Activated CD8-positive, alpha-beta memory T cell treated with anti-CD3 and anti-CD28 coated beads, Interleukin-2, amount 10 ng/mL, durations not matched to agents 7 days and 5 days (primary cell): ENCODE measurements at regions not wholly inside any gene's neighbourhood (a gene's known extent, or its start where the extent isn't known, plus 50 kb on each side); places are given as distances from the start of the nearest gene placed in this dataset.

Experiments
- ATAC-seq: fragments of 150-1000 bp; cut with Tn5 transposase; one replicate; pipeline ENCODE4 v1.10.0; 2021; ENCODE audit warnings: moderate library complexity
- CTCF ChIA-PET: fragments of 350-600 bp; sonication (Branson Sonifier 250); formaldehyde crosslinking; loops from one replicate; lab custom pipeline; 2021; ENCODE audit warnings: antibody characterized with exemption; lab: Charles Lee
- DNase-seq: peaks from one replicate; pipeline ENCODE4 v3.0.0-alpha.2; 2020
- H3K27ac Mint-ChIP-seq: one replicate; pipeline ENCODE4 v1.8.0; 2021; ENCODE audit warnings: mild to moderate bottlenecking, mixed read lengths
- H3K27me3 Mint-ChIP-seq: one replicate; pipeline ENCODE4 v1.8.0; 2021; ENCODE audit warnings: mixed read lengths
- H3K36me3 Mint-ChIP-seq: one replicate; pipeline ENCODE4 v1.8.0; 2021; ENCODE audit warnings: mild to moderate bottlenecking, mixed read lengths
- H3K4me1 Mint-ChIP-seq: one replicate; pipeline ENCODE4 v1.8.0; 2021; ENCODE audit warnings: mixed read lengths
- H3K4me3 Mint-ChIP-seq: one replicate; pipeline ENCODE4 v1.8.0; 2021; ENCODE audit warnings: mild to moderate bottlenecking, moderate library complexity, mixed read lengths
- H3K9me3 Mint-ChIP-seq: one replicate; pipeline ENCODE4 v1.8.0; 2022; ENCODE audit warnings: low read depth, mixed read lengths

- Mint-ChIP-seq H3K4me3 (no peak overlapping the region), H3K4me1 (no peaks in the 10 kb centered on the region), H3K36me3 (no peaks in the 10 kb centered on the region), H3K9me3 (peaks cover 2% of the 10 kb centered on the region), H3K27me3 (no peaks in the 10 kb centered on the region), H3K27ac (no peak overlapping the region)
- DNase-seq (no peak), ATAC-seq (no peak)
- CTCF ChIA-PET, result no interaction called here
Measured at GRCh38 chr11:131193031-131193501, 177.3 kb upstream of the NTM start.

- H3K27ac Mint-ChIP-seq, result no peak overlapping the region
- H3K4me1 Mint-ChIP-seq, result no peaks in the 10 kb centered on the region
- no peak for DNase-seq
- no peak overlapping the region for H3K4me3 Mint-ChIP-seq
- H3K9me3 Mint-ChIP-seq, result peaks cover 2% of the 10 kb centered on the region
- H3K36me3 Mint-ChIP-seq, result no peaks in the 10 kb centered on the region
- CTCF ChIA-PET, result no interaction called here
- H3K27me3 Mint-ChIP-seq, result no peaks in the 10 kb centered on the region
- no peak for ATAC-seq
Measured at GRCh38 chr11:131194726-131195125, 175.7 kb upstream of the NTM start.

GRCh38 chr11:131195661-131196517 is 174.5 kb upstream of the NTM start:
- CTCF ChIA-PET, result no interaction called here
- Mint-ChIP-seq H3K9me3 (peaks cover 2% of the 10 kb centered on the region), H3K36me3 (no peaks in the 10 kb centered on the region), H3K4me1 (no peaks in the 10 kb centered on the region), H3K4me3 (no peak overlapping the region), H3K27ac (no peak overlapping the region), H3K27me3 (no peaks in the 10 kb centered on the region)
- ATAC-seq, result no peak
- no peak for DNase-seq

- CTCF ChIA-PET, result no interaction called here
- no peaks in the 10 kb centered on the region for H3K4me1 Mint-ChIP-seq
Measured at GRCh38 chr11:131198161-131199014, 172.0 kb upstream of the NTM start.

GRCh38 chr11:131199015-131199280 is 171.5 kb upstream of the NTM start:
- H3K4me1 Mint-ChIP-seq, result no peaks in the 10 kb centered on the region

More at GRCh38 chr11:131198161-131199014, 172.0 kb upstream of the NTM start:
- no peak for DNase-seq
- Mint-ChIP-seq H3K27ac (no peak overlapping the region), H3K9me3 (peaks cover 2% of the 10 kb centered on the region), H3K36me3 (no peaks in the 10 kb centered on the region), H3K27me3 (no peaks in the 10 kb centered on the region), H3K4me3 (no peak overlapping the region)
- ATAC-seq, result no peak

GRCh38 chr11:131201674-131202073 is 168.7 kb upstream of the NTM start:
- no peak overlapping the region for H3K4me3 Mint-ChIP-seq
- CTCF ChIA-PET, result no interaction called here
- H3K9me3 Mint-ChIP-seq, result peaks cover 2% of the 10 kb centered on the region
- H3K4me1 Mint-ChIP-seq, result no peaks in the 10 kb centered on the region
- ATAC-seq, result no peak
- no peaks in the 10 kb centered on the region for H3K36me3 Mint-ChIP-seq
- DNase-seq, result no peak
- no peaks in the 10 kb centered on the region for H3K27me3 Mint-ChIP-seq
- no peak overlapping the region for H3K27ac Mint-ChIP-seq

More at GRCh38 chr11:131199015-131199280, 171.5 kb upstream of the NTM start:
- no peaks in the 10 kb centered on the region for H3K36me3 Mint-ChIP-seq
- H3K27me3 Mint-ChIP-seq, result no peaks in the 10 kb centered on the region
- H3K9me3 Mint-ChIP-seq, result peaks cover 2% of the 10 kb centered on the region
- no peak overlapping the region for H3K4me3 Mint-ChIP-seq
- CTCF ChIA-PET, result no interaction called here
- no peak for ATAC-seq
- H3K27ac Mint-ChIP-seq, result no peak overlapping the region
- DNase-seq, result no peak

- H3K9me3 Mint-ChIP-seq, result no peaks in the 10 kb centered on the region
- H3K36me3 Mint-ChIP-seq, result no peaks in the 10 kb centered on the region
- CTCF ChIA-PET, result no interaction called here
- no peak overlapping the region for H3K4me3 Mint-ChIP-seq
- no peak for DNase-seq
- no peak overlapping the region for H3K27ac Mint-ChIP-seq
- H3K27me3 Mint-ChIP-seq, result no peaks in the 10 kb centered on the region
- no peak for ATAC-seq
- no peaks in the 10 kb centered on the region for H3K4me1 Mint-ChIP-seq
Measured at GRCh38 chr11:131203040-131203439, 167.4 kb upstream of the NTM start.

GRCh38 chr11:131204282-131204681 is 166.1 kb upstream of the NTM start:
- H3K4me1 Mint-ChIP-seq, result no peaks in the 10 kb centered on the region
- no peak overlapping the region for H3K27ac Mint-ChIP-seq
- CTCF ChIA-PET, result no interaction called here
- no peaks in the 10 kb centered on the region for H3K9me3 Mint-ChIP-seq
- no peak overlapping the region for H3K4me3 Mint-ChIP-seq
- ATAC-seq, result no peak
- DNase-seq, result no peak
- no peaks in the 10 kb centered on the region for H3K36me3 Mint-ChIP-seq
- no peaks in the 10 kb centered on the region for H3K27me3 Mint-ChIP-seq

GRCh38 chr11:131204765-131205380 is 165.5 kb upstream of the NTM start:
- Mint-ChIP-seq H3K9me3 (no peaks in the 10 kb centered on the region), H3K4me3 (no peak overlapping the region), H3K36me3 (no peaks in the 10 kb centered on the region), H3K27me3 (no peaks in the 10 kb centered on the region), H3K27ac (no peak overlapping the region), H3K4me1 (no peaks in the 10 kb centered on the region)
- ATAC-seq (no peak), DNase-seq (no peak)
- CTCF ChIA-PET, result no interaction called here

- Mint-ChIP-seq H3K27ac (no peak overlapping the region), H3K4me1 (no peaks in the 10 kb centered on the region), H3K9me3 (no peaks in the 10 kb centered on the region), H3K36me3 (no peaks in the 10 kb centered on the region), H3K27me3 (no peaks in the 10 kb centered on the region), H3K4me3 (no peak overlapping the region)
- DNase-seq (no peak), ATAC-seq (no peak)
- CTCF ChIA-PET, result no interaction called here
Measured at GRCh38 chr11:131206671-131207070, 163.7 kb upstream of the NTM start.

GRCh38 chr11:131207901-131208300 is 162.5 kb upstream of the NTM start:
- DNase-seq (no peak), ATAC-seq (no peak)
- no peak overlapping the region for H3K27ac Mint-ChIP-seq
- no peak overlapping the region for H3K4me3 Mint-ChIP-seq
- no peaks in the 10 kb centered on the region for H3K9me3 Mint-ChIP-seq
- no peaks in the 10 kb centered on the region for H3K27me3 Mint-ChIP-seq
- no peaks in the 10 kb centered on the region for H3K36me3 Mint-ChIP-seq
- CTCF ChIA-PET, result no interaction called here
- H3K4me1 Mint-ChIP-seq, result no peaks in the 10 kb centered on the region

- no peak overlapping the region for H3K4me3 Mint-ChIP-seq
- DNase-seq, result no peak
- H3K4me1 Mint-ChIP-seq, result no peaks in the 10 kb centered on the region
- no peak for ATAC-seq
- H3K36me3 Mint-ChIP-seq, result no peaks in the 10 kb centered on the region
- CTCF ChIA-PET, result no interaction called here
- H3K9me3 Mint-ChIP-seq, result no peaks in the 10 kb centered on the region
- no peaks in the 10 kb centered on the region for H3K27me3 Mint-ChIP-seq
- no peak overlapping the region for H3K27ac Mint-ChIP-seq
Measured at GRCh38 chr11:131217313-131218310, 152.8 kb upstream of the NTM start.

- Mint-ChIP-seq H3K4me1 (no peaks in the 10 kb centered on the region), H3K9me3 (no peaks in the 10 kb centered on the region)
- CTCF ChIA-PET, result no interaction called here
Measured at GRCh38 chr11:131218542-131218941, 151.9 kb upstream of the NTM start.

More at GRCh38 chr11:131218542-131218941, 151.9 kb upstream of the NTM start:
- Mint-ChIP-seq H3K4me3 (no peak overlapping the region), H3K27me3 (no peaks in the 10 kb centered on the region), H3K36me3 (no peaks in the 10 kb centered on the region), H3K27ac (no peak overlapping the region)
- DNase-seq (no peak), ATAC-seq (no peak)
